Tongue (tissue), 1 donor: ENCODE measurements at regions not wholly inside any gene's neighbourhood (a gene's known extent, or its start where the extent isn't known, plus 50 kb on each side); places are given as distances from the start of the nearest gene placed in this dataset.
"Not testable (repeated sequence)": the region's sequence is repeated elsewhere in the genome, so short reads cannot be mapped to it uniquely, and the experiment has no call there.

Experiments
- DNase-seq: peaks from one replicate; pipeline ENCODE4 v3.0.0-alpha.2; 2015

DNA sequence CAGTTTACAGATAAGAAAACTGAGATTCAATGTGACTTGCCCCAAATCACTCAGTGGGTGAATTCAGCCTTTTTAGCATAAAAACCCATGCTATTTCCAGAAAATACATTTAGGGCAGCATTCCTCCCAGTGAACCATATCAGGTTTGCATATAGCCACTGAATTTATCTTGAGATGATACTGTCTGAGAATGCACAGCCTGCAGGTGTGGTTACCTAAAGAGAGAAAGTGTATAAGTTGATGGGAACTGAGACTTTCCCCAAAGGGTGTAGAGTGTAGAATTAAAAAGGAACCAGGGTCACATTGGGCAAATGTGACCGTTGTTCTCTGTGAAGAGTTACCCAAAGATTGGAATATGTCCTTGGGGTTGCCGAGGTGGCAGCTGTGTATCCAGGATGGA lies 100.0 kb upstream of the PIK3R1 start:
- no peak for DNase-seq

DNA sequence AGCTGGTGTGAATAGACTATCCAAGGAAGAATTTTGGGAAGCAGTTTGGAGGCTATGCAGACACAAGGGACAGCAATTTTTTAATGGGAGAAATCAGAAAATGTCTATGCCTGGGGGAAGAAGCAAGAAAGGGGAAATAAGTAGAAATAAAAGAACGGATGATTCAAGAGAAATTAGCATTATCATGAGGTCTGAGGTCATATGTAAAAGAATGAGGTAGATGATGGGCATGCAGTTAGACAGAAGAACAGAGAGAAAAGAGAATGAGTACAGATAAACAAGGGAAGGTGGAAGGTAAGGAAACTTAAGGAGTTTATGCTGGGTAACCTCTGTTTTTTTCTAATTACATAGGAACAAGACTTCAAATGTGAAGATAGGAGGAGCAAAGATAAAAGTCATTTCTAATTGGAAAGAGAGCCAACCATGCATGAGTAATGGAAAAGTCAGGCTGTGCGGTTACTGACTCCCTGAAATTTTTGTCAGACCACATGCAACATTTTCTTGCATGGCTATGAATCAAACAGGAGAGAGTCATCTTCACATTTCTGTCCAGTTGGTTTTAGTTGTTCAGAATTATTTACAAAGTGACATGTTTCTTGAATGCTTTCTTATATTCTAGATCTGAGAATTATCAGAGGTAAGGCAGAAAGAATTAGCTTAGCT lies 101.0 kb upstream of the PIK3R1 start:
- no peak for DNase-seq

DNA sequence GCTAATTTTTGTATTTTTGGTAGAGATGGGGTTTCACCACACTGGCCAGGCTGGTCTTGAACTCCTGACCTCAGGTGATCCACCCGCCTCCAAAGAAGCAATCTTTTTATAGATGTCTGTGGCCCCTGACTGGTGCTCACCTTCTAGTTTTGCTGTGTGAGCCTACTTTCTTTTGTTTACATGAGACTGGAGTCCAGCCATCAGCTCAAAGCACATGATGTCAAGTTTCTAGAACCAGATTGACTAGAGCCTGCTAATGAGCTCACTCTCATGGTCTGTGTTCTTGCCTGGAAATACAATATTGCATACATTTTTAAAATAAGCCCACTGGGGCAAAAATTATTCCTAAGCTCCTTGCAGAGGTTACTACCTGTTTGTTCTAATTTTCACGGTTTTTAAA lies 102.9 kb upstream of the PIK3R1 start:
- DNase-seq, result no peak

DNA sequence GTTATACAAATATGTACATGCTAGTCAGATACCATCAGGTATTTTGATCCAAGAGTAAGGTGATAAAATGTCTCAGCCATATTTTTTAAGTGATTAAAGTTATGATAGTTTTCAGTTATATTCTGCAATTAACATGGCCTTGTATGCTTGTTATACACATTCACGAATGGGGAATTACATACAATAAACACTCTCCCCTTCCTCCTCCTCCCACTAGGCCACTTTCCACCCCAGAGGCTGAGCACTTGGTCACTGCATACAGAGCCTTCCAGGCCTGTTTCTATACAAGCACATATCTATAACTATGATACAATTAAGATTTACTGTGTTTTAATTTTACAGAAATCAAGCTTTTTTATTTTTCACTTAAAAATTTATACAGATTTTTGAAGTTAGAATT lies 104.7 kb upstream of the PIK3R1 start:
- no peak for DNase-seq

DNA sequence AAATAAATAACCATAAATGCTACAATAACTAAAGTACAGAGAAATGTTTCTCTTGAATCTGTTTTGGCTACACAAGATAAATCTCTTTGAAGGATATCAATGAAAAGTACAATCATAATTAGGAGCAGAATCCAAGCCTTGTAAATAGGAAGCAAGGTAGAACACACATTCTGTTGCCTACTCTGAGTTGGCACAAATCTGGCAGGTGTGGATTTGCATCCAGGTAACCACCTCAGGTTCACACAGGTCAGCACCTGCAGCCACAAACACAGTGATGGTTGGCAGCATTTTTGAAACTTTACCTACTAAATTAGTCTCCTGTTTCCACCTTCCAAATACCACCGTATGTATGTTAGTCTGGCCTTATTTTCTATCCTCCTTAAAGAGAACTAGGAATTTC lies 105.3 kb upstream of the PIK3R1 start:
- no peak for DNase-seq

DNA sequence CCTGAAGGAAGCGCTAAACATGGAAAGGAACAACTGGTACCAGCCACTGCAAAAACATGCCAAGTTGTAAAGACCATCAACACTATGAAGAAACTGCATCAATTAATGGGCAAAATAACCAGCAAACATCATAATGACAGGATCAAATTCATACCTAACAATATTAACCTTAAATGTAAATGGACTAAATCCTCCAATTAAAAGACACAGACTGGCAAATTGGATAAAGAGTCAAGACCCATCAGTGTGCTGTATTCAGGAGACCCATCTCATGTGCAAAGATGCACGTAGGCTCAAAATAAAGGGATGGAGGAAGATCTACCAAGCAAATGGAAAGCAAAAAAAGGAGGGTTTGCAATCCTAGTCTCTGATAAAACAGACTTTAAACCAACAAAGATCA lies 111.3 kb upstream of the PIK3R1 start:
- not testable (repeated sequence) for DNase-seq

DNA sequence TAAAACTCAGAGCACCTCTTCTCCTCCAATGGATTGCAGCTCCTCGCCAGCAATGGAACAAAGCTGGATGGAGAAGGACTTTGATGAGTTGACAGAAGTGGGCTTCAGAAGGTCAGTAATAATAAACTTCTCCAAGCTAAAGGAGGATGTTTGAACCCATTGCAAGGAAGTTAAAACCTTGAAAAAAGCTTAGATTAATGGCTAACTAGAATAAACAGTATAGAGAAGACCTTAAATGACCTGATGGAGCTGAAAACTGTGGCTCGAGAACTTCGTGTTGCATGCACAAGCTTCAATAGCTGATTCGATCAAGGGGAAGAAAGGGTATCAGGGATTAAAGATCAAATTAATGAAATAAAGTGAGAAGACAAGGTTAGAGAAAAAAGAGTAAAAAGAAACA lies 112.3 kb upstream of the PIK3R1 start:
- not testable (repeated sequence) for DNase-seq

DNA sequence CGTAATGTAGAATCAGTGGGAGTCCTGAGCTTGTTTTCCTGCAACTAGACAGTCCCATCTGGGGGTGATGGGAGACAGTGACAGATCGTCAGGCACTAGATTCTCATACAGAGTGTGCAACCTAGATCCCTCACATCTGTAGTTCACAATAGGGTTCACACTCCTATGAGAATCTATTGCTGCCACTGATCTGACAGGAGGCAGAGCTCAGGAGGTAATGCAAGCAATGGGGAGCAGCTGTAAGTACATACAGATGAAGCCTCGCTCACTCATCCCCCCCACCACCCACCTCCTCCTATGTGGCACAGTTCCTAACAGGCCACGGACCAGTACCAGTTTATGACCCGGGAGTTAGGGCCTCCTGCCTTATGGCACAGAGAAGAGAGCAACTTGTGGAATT lies 116.2 kb upstream of the PIK3R1 start:
- no peak for DNase-seq

DNA sequence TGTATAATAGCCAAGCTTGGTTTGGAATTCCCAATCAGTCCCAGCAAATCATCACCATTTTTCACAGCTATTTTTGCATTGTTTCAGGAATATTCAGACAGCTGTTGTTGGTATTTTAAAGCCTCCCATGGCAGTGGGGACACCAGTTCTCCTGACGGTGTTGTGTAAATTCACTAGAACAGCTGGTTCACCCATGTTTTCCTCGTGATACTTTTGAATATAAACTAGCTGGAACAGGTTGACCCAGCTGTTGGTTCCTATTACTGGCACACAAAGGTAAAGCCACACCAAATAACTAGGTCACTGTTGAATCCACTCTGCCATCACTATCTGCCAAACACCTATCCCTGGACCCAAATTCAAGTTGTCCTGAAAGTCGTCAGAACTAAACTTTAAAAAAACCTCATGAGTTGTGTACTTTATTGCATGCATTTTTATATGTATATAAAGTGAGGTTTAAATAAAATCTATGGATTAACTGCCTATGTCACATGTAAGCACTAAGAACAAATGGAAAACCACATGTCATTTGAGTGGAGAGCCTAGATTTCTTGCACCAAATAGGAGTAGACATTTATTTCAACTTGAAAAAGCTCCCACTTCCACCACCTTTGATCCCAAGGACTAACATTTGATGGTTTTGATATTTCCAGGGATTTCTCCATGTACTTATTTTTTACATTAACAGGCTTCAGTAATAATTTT lies 121.9 kb upstream of the PIK3R1 start:
- DNase-seq, result no peak

DNA sequence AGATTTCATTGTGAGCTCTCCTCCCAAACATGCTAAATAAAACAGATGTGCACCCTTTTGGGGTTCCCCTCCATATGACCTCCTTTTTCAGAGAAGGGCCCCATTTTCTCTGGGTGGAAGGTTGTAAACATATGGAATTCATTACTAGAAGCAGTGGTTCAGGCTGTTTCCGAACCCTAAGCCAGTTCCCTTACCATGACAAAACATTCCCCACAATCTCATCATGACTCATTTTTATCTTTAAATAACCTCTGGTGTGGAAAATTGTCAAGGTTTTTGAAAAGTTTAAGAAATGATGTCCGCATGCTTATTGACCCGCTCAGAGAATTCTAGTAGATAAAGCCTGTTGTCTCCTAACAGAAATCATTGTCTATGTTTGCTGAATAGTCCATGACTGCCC lies 127.3 kb upstream of the PIK3R1 start:
- DNase-seq, result no peak

DNA sequence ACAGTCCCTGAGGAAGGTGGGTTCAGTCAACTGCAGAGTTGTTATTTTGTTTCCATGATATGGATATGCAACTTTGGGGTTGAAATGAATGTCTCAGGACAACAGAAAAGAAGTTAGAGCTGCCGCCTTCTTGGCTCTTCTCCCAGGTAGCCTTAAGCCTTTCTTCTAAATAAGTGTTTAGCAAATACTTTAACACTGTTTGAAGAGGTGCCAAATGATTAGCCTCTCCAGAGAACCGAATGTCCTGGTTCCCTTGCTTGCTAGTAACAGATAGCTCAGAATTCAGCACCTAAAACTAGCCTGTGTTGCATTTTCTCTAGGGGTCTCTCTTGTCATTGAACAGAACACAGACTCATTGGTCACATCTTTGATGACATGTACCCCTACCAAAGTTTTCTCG lies 127.7 kb upstream of the PIK3R1 start:
- no peak for DNase-seq

DNA sequence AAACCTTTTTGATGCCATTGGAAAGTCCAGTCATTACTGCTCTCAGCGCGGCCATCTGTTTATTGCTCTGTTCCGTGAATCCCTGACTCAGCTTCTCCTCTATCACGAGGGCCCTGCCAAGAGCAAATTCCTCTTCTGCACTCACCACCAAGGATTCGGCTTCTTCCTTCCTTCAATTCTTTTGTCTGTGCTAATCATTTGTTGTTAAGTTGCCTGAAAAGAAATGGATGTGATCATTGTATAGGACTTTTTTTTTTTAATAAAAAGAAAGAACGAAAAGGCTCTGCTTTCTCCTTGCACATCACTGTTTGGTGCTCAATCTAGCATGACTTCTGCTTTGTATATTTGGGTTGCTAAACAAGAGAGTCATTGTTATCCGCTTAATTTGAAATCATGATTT lies 128.7 kb upstream of the PIK3R1 start:
- DNase-seq, result no peak

DNA sequence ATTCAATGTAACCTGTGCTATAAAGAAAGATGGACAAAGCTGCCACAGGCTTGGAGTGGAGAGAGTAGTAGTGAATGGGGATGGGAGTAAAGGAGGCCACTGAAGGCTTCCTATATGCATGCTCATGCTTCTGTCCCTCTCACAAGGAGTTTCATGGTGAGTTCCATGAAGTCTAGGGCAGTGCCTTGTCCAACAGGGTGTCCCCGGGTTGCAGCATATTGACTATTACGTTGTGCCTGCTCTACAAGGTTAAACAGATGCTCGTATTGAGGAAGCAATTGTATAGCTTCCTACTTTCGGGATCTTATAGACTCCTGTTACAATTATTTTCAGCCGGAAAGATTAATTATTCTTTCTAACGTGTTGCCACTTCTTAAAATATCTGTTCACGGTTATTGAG lies 129.1 kb upstream of the PIK3R1 start:
- DNase-seq, result no peak

DNA sequence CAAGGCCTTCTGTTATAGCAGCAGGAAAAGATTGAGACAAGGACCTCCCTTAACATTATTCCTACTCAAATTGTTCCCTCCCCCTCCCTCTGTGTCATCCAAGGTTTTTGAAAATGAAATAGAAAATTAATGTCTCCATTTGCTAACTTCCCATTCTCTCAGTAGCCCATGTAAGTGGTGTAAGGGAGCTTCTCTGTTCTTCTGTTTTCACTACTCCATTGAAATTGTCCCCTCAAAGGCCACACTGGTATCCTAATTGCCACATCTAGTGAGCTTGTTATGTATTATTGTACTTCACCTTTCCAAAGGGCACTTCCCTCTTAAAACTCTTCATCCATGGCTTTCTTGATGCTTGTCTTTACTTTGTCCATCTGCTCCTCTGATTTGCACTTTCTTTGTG lies 131.2 kb upstream of the PIK3R1 start:
- DNase-seq, result no peak

DNA sequence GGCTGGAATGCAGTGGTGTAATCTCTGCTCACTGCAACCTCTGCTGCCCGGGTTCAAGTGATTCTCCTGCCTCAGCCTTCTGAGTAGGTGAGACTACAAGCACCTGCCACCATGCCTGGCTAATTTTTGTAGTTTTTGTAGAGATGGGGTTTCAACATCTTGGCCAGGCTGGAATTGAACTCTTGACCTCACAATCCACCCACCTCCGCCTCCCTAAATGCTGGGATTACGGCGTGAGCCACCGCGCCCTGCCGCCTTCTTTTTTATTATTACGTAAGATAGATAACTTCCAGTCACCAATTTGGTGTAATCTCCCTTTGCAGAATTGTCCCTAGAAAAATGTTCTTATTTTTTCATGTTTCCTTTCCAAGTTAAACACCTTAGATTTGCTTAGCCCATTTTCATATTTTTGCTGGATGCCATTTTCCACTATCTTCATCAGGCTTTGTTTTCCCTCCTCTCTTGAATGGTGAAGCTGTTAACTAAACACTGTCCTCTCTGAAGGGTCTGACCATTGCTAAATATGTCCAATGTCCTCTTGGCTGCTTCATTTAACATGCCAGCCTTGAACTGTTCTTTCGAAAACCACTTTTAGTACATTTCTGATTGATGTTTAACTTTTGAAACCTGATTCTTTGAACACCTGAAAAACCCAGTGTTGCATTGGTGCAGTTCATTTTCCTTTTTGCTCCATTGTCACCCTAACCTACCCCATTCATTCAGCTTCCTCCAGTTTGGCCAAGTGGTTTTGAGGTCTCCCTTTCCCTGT lies 135.1 kb upstream of the PIK3R1 start:
- DNase-seq, result no peak

DNA sequence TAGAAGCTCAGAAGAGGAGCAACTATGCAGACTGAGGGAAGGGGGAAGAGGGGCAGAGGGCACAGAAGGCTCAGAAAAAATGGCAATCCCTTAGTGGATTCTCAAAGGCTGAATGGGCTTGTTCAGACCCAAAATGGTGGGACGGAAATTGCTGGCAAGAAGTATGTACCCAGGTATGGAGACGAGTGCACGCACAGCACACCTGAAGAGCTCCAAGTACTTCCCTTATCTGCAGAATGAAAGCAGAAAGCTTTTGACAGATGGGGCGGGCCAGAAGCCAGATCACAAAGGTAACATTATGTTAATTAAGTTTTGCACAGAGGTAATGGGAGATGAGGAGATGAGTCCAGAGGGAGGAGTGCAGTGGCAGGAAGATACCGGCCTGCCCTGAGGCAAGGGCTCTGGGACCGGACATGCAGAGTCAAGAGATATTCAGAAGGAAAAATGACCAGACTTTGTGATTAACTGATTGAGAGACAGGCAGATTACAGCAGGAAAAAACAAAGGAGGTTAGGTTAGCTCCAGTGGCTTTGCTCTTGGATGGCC lies 138.1 kb upstream of the PIK3R1 start:
- no peak for DNase-seq

DNA sequence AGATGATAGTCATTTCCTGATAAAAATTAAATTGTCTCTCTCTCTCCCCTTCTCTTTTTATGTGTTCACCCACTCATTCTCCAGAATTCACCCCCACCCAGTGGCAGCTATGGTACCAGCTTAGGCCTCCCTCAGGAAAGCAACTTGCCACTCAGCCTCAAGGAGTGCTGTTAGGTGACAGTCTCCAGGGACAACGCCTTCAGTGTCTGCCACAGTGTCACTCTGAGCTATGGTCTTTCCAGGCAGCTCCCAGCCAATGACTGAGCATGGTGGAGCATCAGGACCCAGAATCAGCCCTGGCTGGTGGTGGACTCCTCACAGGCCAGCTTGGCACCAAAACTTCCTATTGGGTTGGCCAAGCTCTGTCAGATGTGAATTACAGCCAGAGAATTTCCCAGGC lies 140.9 kb upstream of the PIK3R1 start:
- DNase-seq, result no peak

DNA sequence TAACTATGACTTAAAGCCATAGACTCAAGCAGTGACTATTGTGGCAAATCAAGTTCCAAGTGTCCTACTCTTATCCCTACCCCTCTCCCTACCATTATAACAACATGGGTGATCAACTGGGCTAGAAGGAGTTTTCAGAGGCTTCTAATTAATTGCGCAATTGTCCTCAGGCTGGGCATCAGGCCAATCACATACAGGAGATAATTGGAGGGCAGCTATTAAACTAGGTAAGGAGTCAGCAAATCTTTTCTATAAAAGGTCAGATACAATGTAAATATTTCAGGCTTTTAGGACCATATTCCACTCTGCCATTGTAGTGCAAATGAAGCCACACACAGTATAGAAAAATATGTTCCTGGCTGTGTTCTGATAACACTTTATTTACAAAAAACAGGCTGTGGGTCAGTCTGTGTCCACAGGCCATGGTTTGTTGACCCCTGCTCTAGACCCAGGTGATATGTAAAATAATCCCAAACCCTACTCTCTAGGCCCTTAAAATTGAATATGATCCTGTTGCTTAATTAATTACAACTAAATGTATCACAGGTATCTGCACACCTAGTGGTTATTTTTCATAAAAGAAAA lies 141.4 kb upstream of the PIK3R1 start:
- DNase-seq, result no peak

DNA sequence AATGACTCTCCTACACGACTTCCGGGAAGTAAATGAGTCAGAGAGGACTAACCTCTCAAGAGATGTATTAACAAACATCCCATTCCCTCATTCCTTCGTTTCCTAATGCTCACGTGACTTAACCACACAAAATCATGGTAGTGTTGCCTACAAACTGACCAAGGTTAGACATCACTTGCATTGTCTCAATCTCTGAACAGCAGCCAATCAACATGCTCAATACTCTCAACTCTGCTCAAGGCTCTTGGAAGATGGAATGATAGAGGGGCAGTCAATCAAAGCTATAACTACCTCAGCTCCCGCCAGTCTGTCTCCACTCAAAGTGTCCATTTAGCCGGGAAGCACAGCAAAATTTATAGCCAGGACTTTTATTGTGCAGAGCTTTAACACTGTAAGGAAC lies 143.8 kb upstream of the PIK3R1 start:
- DNase-seq, result no peak

DNA sequence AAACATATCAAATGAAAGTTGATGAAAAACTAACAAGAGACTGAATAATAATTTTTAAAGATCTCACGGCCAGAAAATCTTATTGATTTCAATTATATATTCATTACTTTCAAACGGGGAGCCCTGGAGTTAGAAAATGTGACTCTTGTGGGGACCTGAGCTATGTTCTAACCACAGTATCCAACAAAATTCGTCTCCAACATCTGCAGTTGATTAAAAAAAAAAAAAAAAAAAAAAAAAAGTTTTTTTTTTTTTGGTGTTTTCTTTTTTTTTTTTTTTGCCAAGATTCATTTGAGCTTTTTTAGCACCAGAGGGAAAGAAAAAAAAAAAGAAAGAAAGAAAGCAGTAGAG lies 144.3 kb upstream of the PIK3R1 start:
- DNase-seq, result no peak

DNA sequence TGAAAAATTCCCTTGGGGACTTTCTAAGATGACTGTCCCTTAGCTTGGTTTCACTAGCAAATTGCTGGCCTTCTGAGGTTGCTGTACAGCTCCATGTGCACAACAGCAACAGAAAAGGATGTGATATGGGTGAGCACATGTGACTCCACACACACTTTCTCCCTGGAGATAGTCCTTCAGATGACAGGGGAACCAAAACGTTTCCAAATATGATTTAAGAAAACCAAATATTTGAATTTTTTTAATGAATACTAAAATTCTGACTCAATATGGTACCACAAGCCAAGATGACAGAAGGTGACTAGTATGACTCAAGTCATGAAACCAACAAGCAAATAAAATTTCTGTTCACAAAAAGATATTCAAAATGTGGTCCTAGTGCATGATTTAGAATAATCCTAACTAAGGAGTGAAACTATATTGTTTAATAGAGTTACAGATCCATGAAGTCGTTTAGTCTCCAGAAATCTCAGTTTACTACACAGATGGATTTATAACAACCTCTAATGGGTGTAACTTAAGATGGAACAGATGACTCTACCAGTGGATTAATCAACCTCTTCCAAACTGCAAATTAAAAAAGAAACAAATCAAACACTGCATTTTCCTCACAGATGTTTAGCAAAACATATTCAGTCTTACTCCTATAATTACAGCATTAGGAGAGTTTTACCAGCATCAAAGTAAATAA lies 144.8 kb upstream of the PIK3R1 start:
- no peak for DNase-seq

DNA sequence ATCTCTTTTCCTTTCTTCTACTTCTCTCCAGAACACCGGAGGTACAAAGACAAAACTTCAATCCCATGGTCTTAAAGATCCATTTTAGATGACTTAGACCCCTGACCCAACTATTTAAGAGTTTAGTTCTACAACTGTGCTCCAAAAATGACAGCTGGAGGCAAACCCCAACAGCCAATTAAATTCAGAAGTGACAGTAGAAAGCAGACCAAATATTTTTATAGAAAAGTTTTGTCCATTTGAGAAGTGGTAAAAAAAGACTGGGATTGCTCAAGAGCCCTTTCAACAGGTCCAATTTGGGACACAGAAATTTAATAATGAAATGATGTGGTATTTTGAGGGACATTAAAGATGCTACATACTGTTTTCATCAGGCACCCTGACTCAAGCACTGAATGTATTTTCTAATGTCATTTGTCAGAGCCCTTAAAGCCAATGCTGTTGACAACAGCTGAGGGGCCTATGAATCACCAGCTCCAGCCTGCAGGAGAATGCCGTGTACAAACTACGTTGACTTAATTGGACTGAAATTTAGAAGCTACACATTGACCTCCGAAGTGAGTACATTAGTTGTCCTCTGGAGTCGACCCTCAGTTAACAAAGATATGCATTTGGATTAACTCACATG lies 147.5 kb upstream of the PIK3R1 start:
- no peak for DNase-seq
